ENCODE measurements at regions not wholly inside any gene's neighbourhood (a gene's known extent, or its start where the extent isn't known, plus 50 kb on each side); places are given as distances from the start of the nearest gene placed in this dataset.

GRCh38 chr7:46210467-46210866, 289.4 kb upstream of the IGFBP3 start:
- Histone ChIP-seq H3K27ac (ENCODE audit: low read depth) (no peak overlapping the region), H3K27me3 (ENCODE audit: insufficient read depth) (no peaks in the 10 kb centered on the region), H2AFZ (no peak overlapping the region), H3K36me3 (ENCODE audit: insufficient read depth) (no peaks in the 10 kb centered on the region), H3K4me3 (no peak overlapping the region), H3K9me2 (ENCODE audit: insufficient read depth) (0 out of 2 replicates have a peak, but pooled peaks cover 6% of the 10 kb centered on the region), H3K4me1 (ENCODE audit: insufficient read depth) (no peaks in the 10 kb centered on the region), H3K79me2 (replicated peaks; ENCODE audit: insufficient read depth) (no peaks in the 10 kb centered on the region), H3K4me2 (no peak overlapping the region), H4K20me1 (replicated peaks; ENCODE audit: insufficient read depth) (no peaks in the 10 kb centered on the region), H3F3A (replicated peaks; ENCODE audit: low read depth) (no peaks in the 10 kb centered on the region)
- DNase-seq (ENCODE audit: low spot score) (no peak), ATAC-seq (no peak)
- Mint-ChIP-seq H3K27me3 (ENCODE audit: insufficient read depth, low read depth, poor library complexity) (no peaks in the 10 kb centered on the region), H3K36me3 (ENCODE audit: low read depth) (no peaks in the 10 kb centered on the region; the same call in 2 of the 3 replicates), H3K4me1 (peaks cover 3% of the 10 kb centered on the region; the same call in 1 of the 3 replicates), H3K4me3 (no peak overlapping the region), H3K27ac (no peak overlapping the region), H3K9me3 (no peaks in the 10 kb centered on the region; the same call in 2 of the 3 replicates)
- TF ChIP-seq, protein P1, sequence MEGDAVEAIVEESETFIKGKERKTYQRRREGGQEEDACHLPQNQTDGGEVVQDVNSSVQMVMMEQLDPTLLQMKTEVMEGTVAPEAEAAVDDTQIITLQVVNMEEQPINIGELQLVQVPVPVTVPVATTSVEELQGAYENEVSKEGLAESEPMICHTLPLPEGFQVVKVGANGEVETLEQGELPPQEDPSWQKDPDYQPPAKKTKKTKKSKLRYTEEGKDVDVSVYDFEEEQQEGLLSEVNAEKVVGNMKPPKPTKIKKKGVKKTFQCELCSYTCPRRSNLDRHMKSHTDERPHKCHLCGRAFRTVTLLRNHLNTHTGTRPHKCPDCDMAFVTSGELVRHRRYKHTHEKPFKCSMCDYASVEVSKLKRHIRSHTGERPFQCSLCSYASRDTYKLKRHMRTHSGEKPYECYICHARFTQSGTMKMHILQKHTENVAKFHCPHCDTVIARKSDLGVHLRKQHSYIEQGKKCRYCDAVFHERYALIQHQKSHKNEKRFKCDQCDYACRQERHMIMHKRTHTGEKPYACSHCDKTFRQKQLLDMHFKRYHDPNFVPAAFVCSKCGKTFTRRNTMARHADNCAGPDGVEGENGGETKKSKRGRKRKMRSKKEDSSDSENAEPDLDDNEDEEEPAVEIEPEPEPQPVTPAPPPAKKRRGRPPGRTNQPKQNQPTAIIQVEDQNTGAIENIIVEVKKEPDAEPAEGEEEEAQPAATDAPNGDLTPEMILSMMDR (conservative IDR thresholded peaks at IDR 0.05; ENCODE audit: low read depth in 2 of 2) = no peak
- TF ChIP-seq EZH2 (IDR thresholded peaks at IDR 0.05; ENCODE audit: low read depth, unreplicated experiment) = no peak
- no peak for TF ChIP-seq ZNF114 (CRISPR knock-in tag; IDR thresholded peaks at IDR 0.05)
- TF ChIP-seq ZNF331 (CRISPR knock-in tag; IDR thresholded peaks at IDR 0.05; ENCODE audit: low read depth) = no peak
- TF ChIP-seq POLR2AphosphoS5 (IDR thresholded peaks at IDR 0.05; ENCODE audit: low read depth) = no peak
- no peak for TF ChIP-seq REST (IDR thresholded peaks at IDR 0.05; ENCODE audit: unreplicated experiment)

DNA sequence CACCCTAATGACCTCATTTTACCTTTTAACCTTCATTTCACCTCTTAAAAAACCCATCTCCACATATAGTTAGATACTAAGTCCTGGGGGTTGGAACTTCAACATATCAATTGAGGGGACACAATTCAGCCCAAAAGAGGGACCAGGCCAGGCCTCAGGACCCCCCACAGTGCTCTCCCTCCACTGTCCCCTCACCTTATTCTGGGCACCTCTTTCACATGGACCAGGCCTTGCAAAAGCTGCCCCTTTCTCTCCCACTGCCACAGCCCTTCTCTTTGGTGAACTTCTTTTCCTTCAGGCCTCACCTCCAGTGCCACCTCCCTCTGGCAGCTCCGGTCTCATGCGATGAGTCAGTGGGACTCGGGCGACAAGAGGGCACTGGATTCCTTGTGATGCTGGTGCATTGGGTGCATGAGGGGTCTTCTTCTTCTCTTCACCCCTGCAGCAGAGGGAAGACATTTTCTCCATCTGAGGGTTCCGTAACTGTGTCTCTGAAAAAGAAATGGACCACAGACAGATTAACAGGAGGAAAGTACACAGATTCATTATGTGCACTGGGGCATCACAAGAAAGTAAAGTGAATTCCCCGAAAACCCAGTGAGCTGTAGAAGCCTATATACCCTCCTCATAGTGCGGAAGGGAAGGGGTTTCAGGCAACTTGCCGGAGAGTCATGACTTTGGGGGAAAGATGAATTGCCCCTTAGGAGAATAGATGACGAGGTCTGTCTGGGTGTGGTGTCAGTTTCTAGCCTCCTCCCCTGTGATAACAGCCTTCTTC, 288.7 kb upstream of the IGFBP3 start:
- Histone ChIP-seq H3F3A (replicated peaks; ENCODE audit: low read depth) (no peaks in the 10 kb centered on the region), H4K20me1 (replicated peaks; ENCODE audit: insufficient read depth) (no peaks in the 10 kb centered on the region), H3K79me2 (replicated peaks; ENCODE audit: insufficient read depth) (no peaks in the 10 kb centered on the region), H3K4me2 (no peak overlapping the region), H3K9me2 (ENCODE audit: insufficient read depth) (0 out of 2 replicates have a peak, but pooled peaks cover 7% of the 10 kb centered on the region), H2AFZ (no peak overlapping the region), H3K27me3 (ENCODE audit: insufficient read depth) (no peaks in the 10 kb centered on the region), H3K36me3 (ENCODE audit: insufficient read depth) (no peaks in the 10 kb centered on the region), H3K27ac (ENCODE audit: low read depth) (no peak overlapping the region), H3K4me1 (ENCODE audit: insufficient read depth) (no peaks in the 10 kb centered on the region), H3K4me3 (no peak overlapping the region)
- Mint-ChIP-seq H3K27me3 (ENCODE audit: insufficient read depth, low read depth, poor library complexity) (no peaks in the 10 kb centered on the region), H3K9me3 (no peaks in the 10 kb centered on the region; the same call in 2 of the 3 replicates), H3K36me3 (ENCODE audit: low read depth) (no peaks in the 10 kb centered on the region; the same call in 2 of the 3 replicates), H3K4me3 (no peak overlapping the region), H3K4me1 (peaks cover 3% of the 10 kb centered on the region; the same call in 1 of the 3 replicates), H3K27ac (no peak overlapping the region)
- ATAC-seq (no peak), DNase-seq (ENCODE audit: low spot score) (no peak)
- TF ChIP-seq, protein P2, sequence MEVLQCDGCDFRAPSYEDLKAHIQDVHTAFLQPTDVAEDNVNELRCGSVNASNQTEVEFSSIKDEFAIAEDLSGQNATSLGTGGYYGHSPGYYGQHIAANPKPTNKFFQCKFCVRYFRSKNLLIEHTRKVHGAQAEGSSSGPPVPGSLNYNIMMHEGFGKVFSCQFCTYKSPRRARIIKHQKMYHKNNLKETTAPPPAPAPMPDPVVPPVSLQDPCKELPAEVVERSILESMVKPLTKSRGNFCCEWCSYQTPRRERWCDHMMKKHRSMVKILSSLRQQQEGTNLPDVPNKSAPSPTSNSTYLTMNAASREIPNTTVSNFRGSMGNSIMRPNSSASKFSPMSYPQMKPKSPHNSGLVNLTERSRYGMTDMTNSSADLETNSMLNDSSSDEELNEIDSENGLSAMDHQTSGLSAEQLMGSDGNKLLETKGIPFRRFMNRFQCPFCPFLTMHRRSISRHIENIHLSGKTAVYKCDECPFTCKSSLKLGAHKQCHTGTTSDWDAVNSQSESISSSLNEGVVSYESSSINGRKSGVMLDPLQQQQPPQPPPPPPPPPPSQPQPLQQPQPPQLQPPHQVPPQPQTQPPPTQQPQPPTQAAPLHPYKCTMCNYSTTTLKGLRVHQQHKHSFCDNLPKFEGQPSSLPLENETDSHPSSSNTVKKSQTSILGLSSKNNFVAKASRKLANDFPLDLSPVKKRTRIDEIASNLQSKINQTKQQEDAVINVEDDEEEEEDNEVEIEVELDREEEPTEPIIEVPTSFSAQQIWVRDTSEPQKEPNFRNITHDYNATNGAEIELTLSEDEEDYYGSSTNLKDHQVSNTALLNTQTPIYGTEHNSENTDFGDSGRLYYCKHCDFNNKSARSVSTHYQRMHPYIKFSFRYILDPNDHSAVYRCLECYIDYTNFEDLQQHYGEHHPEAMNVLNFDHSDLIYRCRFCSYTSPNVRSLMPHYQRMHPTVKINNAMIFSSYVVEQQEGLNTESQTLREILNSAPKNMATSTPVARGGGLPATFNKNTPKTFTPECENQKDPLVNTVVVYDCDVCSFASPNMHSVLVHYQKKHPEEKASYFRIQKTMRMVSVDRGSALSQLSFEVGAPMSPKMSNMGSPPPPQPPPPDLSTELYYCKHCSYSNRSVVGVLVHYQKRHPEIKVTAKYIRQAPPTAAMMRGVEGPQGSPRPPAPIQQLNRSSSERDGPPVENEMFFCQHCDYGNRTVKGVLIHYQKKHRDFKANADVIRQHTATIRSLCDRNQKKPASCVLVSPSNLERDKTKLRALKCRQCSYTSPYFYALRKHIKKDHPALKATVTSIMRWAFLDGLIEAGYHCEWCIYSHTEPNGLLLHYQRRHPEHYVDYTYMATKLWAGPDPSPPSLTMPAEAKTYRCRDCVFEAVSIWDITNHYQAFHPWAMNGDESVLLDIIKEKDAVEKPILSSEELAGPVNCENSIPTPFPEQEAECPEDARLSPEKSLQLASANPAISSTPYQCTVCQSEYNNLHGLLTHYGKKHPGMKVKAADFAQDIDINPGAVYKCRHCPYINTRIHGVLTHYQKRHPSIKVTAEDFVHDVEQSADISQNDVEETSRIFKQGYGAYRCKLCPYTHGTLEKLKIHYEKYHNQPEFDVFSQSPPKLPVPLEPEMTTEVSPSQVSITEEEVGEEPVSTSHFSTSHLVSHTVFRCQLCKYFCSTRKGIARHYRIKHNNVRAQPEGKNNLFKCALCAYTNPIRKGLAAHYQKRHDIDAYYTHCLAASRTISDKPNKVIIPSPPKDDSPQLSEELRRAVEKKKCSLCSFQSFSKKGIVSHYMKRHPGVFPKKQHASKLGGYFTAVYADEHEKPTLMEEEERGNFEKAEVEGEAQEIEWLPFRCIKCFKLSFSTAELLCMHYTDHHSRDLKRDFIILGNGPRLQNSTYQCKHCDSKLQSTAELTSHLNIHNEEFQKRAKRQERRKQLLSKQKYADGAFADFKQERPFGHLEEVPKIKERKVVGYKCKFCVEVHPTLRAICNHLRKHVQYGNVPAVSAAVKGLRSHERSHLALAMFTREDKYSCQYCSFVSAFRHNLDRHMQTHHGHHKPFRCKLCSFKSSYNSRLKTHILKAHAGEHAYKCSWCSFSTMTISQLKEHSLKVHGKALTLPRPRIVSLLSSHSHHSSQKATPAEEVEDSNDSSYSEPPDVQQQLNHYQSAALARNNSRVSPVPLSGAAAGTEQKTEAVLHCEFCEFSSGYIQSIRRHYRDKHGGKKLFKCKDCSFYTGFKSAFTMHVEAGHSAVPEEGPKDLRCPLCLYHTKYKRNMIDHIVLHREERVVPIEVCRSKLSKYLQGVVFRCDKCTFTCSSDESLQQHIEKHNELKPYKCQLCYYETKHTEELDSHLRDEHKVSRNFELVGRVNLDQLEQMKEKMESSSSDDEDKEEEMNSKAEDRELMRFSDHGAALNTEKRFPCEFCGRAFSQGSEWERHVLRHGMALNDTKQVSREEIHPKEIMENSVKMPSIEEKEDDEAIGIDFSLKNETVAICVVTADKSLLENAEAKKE (CRISPR knock-in tag; IDR thresholded peaks at IDR 0.05) = no peak
- TF ChIP-seq POLR2AphosphoS5 (IDR thresholded peaks at IDR 0.05; ENCODE audit: low read depth) (no peak), STAT1 (IDR thresholded peaks at IDR 0.05; ENCODE audit: unreplicated experiment) (no peak)
